ENCODE measurements at regions not wholly inside any gene's neighbourhood (a gene's known extent, or its start where the extent isn't known, plus 50 kb on each side); places are given as distances from the start of the nearest gene placed in this dataset.

- no peak for DNase-seq
Observed at GRCh38 chrX:42151808-42152207, 228.5 kb upstream of the CASK start.

DNA sequence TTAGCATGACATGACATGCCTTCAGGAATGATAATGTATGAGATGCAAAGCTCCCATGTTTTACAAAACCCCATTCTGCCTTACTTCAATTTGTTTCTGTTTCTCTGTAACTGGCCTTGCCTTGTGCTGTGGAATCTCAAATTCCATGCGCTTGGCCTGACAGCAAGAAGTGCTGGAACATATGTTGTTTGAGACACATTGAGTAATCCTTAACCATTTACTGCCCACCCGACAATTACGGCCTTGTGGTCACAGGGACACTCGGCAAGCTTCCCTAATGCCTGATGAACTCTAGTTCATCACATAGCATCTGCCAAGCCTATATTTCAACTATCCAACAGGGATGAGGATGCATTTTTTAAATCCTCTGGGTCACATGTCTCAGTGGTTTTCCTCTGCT lies 226.4 kb upstream of the CASK start:
- DNase-seq: no peak

DNA sequence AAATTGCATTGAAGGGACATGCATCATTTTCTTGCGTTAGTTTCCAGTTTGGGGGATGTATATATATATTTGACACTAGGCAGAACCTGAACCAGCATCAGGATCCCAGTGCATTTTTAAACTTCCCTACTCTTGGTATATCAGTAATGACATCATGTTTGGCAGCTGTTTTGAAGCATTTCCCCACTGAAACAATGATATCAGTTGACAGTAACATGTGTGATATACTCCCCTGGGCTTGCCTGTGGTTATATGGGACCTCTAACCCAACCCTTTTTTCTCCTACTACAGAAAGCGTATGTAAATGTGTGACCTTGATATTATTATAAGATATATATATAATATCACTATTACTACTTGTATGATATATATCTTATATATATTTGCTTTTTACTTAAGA lies 225.9 kb upstream of the CASK start:
- DNase-seq: no peak

DNA sequence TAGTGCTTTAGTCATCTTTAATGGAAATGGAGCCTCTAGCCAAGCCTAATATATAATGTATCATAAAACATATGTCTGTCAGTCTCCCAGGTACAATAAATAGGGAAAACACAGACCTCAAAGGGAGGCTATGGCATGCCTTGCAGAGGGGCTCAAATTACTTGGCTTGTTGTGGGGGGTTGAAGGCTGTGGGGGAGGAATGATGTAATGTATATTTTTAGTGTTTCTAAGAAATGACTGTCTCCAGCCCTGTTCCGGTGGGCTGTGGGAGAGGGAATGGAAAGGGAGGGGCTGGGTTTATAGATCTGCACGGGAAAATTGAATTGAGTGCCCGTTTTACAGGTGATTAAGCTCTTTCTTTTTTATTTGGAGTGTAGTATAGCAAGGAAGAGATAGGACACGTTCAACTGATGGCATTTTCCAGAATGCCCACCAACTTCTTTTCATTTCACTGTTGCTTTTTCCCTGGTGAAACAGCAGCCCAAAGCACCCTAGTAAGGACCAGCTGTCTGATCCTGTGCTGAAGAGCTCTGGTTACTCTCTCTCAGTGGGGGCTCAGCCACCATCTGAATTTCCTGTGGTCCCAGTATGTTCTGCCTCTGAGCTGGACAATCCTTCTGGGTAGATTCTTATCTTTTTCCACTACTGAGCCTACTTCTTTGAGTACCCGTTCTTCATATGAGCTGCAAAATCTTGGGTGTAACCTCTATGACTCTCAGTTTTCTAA lies 220.7 kb upstream of the CASK start:
- no peak for DNase-seq

GRCh38 chrX:42140320-42140719 lies 217.0 kb upstream of the CASK start:
- DNase-seq: no peak

DNA sequence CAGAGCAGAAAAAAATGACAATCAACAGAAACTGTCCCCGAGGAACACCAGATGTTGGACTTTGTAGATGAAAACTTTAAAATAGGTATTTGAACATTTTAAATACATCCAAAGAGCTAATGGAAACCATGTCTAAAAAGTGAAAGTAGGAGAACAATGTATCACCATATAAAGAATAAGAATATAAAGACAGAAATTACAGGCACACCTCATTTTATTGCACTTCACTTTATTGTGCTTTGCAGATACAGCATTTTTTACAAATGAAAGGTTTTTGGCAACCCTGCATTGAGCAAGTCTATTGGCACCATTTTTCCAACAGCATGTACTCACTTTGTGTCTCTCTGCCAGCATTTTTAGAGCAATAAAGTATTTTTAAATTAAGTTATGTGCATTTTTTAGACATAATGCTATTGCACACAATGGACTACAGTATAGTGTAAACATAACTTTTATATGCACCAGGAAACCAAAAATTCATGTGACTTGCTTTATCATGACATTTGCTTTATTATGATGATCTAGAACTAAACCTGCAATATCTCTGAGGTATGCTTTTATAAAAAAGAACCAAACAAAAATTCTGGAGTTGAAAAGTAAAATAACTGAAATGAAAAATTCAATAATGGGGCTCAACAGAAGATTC lies 212.4 kb upstream of the CASK start:
- no peak for DNase-seq

- no peak for DNase-seq
Observed at GRCh38 chrX:42131856-42132255, 208.5 kb upstream of the CASK start.

- no peak for DNase-seq
Observed at GRCh38 chrX:42129022-42129940, 205.9 kb upstream of the CASK start.

GRCh38 chrX:42128587-42128986 lies 205.2 kb upstream of the CASK start:
- DNase-seq: no peak

GRCh38 chrX:42128020-42128419 lies 204.7 kb upstream of the CASK start:
- DNase-seq: no peak

DNA sequence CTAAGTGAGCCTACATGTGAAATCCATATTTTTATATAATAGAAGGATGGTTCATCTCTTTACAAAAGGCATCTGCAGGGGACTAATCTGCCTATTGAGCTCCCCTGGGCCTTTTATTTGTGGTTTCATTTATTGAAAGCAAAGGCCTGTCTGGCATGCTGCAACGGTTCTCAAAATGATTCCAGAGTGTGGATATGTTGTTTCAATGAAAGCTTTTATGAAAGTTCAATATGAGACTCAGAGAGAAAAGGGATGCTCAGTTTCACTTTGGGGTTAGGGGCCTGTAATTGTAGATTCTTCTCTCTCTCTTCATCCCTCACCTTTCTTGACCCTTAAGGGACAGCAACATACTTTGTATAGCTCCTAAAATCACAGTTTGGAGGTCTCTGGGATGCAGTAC lies 204.2 kb upstream of the CASK start:
- DNase-seq: no peak

DNA sequence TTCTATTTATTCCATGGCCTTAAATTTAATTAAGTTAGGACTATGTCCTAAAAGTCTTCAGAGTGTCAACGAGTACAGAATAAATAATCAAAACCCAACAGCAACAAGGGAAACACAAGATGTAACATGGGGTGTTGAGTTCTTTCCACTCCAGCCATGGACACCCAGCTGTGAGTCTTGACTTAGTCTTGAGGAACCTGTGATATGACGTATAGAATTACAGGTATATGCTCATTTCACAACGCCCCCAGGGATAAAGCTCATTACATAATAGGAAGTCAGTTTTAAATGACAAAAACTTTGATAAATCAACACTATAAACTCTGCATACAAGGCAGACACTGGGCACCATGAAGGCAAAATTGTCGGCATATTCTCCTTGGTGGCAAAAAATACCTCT lies 200.0 kb upstream of the CASK start:
- DNase-seq: no peak

DNA sequence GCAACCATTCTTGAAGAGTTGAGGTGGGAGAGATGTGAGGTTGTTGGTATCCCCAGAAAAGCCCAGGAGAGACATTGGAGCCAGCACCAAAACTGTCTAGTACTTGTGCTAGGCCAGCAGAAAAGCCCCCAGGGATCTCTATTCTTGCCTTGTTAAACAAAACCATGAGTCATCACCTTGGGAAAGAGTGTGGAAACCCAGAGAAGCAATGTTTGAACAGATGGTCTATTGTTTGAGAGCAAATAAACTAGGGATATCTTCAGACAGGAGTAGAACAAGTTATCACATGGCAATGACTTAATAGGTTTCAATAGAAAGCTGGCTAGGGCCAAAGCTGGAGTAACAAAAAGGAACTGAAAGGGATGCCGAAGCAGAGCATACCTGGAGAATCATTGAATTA lies 195.7 kb upstream of the CASK start:
- DNase-seq: no peak

- DNase-seq: no peak
Observed at GRCh38 chrX:42117318-42117717, 194.0 kb upstream of the CASK start.

- DNase-seq: no peak
Observed at GRCh38 chrX:42109428-42109827, 186.1 kb upstream of the CASK start.

GRCh38 chrX:42107495-42108488 lies 184.4 kb upstream of the CASK start:
- DNase-seq: no peak

- DNase-seq: no peak
Observed at GRCh38 chrX:42106556-42106955, 183.2 kb upstream of the CASK start.

- no peak for DNase-seq
Observed at GRCh38 chrX:42102586-42103282, 179.4 kb upstream of the CASK start.

DNA sequence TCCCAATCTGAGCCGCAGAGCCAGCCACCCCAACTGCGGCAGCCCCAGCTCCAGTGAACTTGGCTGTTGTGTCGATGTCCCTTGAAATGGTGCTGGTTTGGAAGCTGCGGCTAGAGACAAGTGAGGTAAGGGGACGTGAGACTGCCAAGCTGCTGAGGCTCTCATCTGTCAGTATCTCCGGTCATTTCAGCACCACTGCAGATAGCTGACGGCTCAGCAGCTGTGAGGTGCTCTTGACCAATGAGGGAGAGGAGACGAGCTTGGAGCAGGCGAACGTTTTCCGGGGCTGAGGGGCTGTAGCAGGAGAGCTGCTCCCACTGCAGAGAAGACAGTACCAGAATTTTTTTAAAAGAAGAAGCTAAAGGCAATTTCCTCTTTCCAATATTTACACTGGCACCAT lies 175.5 kb upstream of the CASK start:
- DNase-seq: no peak

GRCh38 chrX:42097486-42097885 lies 174.1 kb upstream of the CASK start:
- DNase-seq: no peak

DNA sequence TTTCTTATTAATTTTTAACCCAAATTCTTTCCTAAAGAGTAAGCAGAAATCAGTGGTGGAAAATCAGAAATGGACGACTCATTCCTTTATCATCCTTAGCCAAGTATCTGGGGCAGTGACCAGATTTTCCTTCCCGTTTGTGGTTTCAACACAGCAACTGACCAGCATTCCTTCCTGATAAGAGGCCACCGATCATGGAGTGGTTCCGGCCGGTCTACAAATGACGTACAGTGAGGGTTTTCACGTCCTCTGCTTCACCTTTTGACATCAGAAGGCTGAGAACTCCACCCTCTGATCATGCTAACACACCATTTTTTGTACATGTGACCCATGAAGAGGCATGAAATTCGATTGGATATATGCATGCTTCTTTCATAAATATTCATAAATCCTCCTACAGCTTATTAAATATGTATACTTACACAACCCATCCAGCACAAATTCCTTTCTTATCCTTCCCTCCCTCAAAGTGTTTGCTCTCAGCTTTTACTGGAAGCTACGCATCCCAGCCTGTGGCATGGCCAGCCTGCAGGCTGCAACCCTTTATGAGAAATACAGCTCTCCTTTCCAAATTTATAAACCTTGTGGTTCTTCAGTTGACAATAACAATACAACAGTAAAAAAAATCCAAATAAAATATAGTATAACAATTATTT lies 173.0 kb upstream of the CASK start:
- no peak for DNase-seq

Measured in inflammatory macrophage treated with lipopolysaccharide for 4 hours (primary cell).